Activated CD4-positive, alpha-beta T cell treated with anti-CD3 and anti-CD28 coated beads, Interleukin-2, Interleukin-4, amounts not matched to agents 100 ng/mL and 50 ng/mL, durations not matched to agents 16 hours and 8 hours (primary cell): ENCODE measurements at regions not wholly inside any gene's neighbourhood (a gene's known extent, or its start where the extent isn't known, plus 50 kb on each side); places are given as distances from the start of the nearest gene placed in this dataset.

ENCODE experiments used
- DNase-seq: peaks from one replicate; pipeline ENCODE4 v3.0.0-alpha.2; 2020; ENCODE audit warnings: low spot score

- no peak for DNase-seq
Observed at GRCh38 chr2:228703152-228703551, 521.7 kb upstream of the SPHKAP start.

GRCh38 chr2:228701506-228701905, 520.0 kb upstream of the SPHKAP start:
- no peak for DNase-seq

- no peak for DNase-seq
Observed at GRCh38 chr2:228700638-228701037, 519.2 kb upstream of the SPHKAP start.

DNA sequence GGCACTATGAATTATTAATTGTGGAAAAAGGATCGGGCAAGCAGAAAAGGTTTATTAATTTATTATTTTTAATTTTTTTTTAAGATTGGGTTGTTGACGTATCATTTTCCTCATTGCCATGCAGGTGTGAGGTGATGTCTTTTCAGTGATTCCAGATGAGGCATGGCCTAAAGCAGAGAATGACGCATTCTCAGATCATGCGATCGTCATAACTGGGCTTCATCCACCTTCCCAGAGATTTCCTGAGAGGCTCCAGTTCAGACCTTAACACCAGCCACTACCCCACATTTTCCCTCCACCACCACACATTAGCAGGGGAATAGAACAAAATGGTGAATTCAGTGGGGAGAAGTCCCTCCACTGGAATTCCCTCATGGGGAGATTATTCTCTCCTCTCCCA, 518.4 kb upstream of the SPHKAP start:
- DNase-seq: no peak

GRCh38 chr2:228699400-228699799, 517.9 kb upstream of the SPHKAP start:
- DNase-seq: no peak

DNA sequence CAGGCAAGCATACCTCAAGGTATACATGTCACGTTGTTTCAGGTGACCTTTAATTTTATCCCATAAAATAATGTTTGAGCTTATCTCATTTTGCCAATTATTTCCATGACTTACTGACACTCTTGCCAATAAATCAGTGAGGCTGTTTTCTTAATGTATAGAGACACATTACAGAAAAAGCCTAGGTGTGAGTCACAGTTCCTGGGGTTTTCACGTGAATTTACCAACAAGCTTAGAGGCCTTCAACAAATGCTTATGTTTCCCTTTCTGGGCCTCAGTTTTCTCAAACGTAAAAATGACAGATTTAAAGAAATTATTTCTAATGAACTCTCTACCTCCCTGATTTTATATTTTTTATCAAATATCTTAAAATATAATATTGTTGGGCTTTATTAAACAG, 517.5 kb upstream of the SPHKAP start:
- DNase-seq: no peak

GRCh38 chr2:228697456-228697855, 516.0 kb upstream of the SPHKAP start:
- DNase-seq: no peak

- no peak for DNase-seq
Observed at GRCh38 chr2:228690681-228691080, 509.2 kb upstream of the SPHKAP start.

- DNase-seq: no peak
Observed at GRCh38 chr2:228689053-228689452, 507.6 kb upstream of the SPHKAP start.

GRCh38 chr2:228688007-228688645, 506.6 kb upstream of the SPHKAP start:
- DNase-seq: no peak

- no peak for DNase-seq
Observed at GRCh38 chr2:228681979-228682378, 500.5 kb upstream of the SPHKAP start.

GRCh38 chr2:228681426-228681825, 499.9 kb upstream of the SPHKAP start:
- no peak for DNase-seq

GRCh38 chr2:228678110-228678509, 496.6 kb upstream of the SPHKAP start:
- DNase-seq: no peak

DNA sequence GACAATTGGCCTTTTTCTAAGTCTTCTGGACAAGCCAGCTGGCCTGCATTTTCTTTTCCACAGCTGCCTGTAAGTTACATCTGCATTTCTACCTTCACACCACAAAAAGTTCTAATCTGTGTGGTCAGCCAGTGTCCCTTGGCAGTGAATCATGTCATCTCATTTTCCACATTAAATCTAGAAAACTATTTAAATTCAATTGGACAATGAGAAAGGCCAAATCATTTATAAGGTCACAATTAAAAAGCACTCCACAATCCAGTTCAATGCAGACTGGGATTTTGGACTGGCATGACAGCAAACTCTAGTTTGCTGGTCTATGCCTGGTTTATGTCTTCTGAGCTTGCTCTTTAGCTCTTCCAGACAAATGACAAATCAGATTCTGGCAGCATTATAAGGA, 494.2 kb upstream of the SPHKAP start:
- no peak for DNase-seq

GRCh38 chr2:228675091-228675490, 493.6 kb upstream of the SPHKAP start:
- no peak for DNase-seq

DNA sequence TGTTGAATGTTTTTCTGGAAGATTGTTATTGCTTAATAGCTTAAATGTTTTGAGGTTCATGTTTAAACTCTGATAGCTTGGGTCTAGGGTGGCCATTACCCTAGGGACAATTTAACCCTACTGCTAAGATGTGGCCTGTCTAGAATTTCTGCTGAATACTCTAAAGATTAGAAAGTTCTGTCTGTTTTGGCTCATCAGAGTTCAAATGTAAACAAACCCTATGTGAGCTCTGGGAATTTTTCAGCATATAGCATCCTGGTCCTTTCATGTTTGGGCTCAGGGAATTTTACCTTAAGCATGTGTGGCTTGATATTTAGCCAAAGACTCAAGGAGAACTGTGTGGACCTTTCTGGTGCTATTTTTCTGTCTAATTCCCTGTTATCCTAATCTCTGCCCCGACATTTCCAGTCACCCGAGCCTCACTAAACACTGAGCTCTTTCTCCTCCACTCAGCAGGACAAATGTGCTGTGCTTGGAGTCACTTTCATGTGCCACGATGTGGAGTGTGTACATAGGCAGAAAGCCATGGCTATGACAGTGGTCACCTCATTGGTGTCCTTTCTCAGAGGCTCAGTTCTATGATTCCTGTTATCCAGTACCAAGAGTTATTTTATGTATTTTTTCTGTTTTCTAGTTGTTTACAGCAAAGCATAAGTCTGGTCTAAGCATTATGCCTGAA, 492.5 kb upstream of the SPHKAP start:
- DNase-seq: no peak

- no peak for DNase-seq
Observed at GRCh38 chr2:228669690-228670089, 488.2 kb upstream of the SPHKAP start.

GRCh38 chr2:228665232-228665631, 483.7 kb upstream of the SPHKAP start:
- no peak for DNase-seq

- no peak for DNase-seq
Observed at GRCh38 chr2:228658998-228659397, 477.5 kb upstream of the SPHKAP start.

DNA sequence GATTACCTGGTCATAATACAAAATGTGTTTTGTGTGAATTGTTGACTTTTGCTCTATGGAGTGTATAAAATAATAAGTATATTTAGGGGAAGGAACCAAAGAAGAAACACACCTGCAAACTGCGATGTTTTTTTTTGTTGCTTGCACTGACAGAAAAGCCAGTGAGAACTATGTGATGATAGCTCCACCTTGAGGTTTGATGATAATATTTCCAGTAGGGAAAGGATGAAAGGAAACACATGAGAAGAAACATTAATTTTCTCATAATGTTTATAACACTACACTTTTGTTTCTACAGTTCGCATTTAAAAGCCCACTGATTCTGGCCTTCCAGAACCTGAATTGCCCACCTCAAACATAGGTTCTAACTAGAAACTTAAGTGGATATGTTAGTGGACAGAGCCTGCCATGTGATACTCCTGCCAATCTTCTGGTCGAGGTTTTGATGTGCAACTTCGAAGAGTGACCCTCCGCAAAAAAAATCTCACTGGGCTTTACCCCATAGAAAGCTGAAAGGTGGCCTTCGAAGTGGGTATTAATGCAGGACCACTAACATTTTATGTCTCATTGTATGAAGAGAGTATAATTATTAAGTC, 476.4 kb upstream of the SPHKAP start:
- no peak for DNase-seq

- no peak for DNase-seq
Observed at GRCh38 chr2:228655331-228655730, 473.8 kb upstream of the SPHKAP start.

DNA sequence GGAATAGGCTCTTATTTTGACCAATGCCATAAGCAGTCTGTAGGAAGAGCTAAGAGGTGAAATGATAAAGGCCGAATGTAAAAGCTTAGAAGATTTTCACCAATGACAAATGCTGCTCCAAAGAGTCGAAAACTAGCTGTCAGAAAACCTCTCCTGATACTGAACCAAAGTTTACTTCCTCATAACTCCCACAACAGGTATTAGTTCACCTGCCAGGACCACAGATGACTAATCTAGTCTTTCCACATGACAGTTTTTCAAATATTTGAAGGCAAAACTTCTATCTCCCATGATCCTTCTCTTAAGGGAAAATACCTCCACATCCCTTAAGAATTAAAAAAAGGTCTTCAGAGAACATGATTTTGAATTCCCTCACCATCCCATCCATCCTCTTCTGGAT, 473.2 kb upstream of the SPHKAP start:
- DNase-seq: no peak

DNA sequence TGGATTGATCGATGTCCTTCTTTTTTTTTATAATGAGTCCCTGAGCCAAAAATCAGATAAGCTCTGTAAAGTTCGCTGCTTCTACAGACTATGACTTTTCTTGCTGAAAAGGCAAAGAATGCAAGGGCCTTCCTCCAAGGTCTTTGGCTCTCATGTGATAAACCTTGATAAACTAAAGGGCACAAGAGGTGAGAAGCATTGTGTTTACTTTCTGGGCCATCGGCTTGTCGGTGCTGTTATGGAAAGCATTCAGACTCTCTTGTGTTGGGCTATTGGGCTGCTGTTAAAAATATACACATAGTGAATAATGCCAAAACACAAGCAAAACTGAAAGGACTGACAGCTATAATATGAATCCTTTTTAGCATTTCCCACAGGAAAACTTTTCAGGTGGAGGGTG, 472.4 kb upstream of the SPHKAP start:
- no peak for DNase-seq

DNA sequence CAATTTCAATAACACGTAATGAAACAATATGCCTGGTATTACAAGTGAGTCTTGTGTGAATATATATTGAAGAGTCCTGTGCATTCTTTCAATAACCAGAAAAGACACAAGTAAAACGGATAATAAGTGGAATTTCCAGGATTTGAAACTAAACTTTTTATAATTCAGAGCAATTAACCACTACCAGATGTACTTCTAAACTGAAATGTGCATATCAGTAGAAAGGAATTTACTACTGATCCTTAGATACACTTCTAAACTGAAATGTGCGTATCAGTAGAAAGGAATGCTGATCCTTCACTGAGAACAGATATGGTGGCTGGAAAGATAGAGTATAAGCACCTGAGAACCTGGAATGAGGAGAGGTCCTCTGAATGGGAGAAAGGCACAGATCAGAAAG, 470.9 kb upstream of the SPHKAP start:
- no peak for DNase-seq
